22Rv1 (cell line): ENCODE measurements at regions not wholly inside any gene's neighbourhood (a gene's known extent, or its start where the extent isn't known, plus 50 kb on each side); places are given as distances from the start of the nearest gene placed in this dataset.
A peak's percentile ranks its signal among the peaks of the same experiment; 100 is the strongest.

Source experiments
- H3K27ac ChIP-seq: fragments of 450-650 bp; 2 replicates; pipeline ENCODE4 v1.5.1; 2017
- ZFX ChIP-seq: fragments of 450-650 bp; IDR thresholded peaks from 2 replicates; pipeline ENCODE4 v1.6.1; 2017; ENCODE audit warnings: antibody characterized with exemption, borderline replicate concordance
- TF ChIP-seq, protein P1 (sequence below): fragments of 450-650 bp; IDR thresholded peaks from 2 replicates; pipeline ENCODE4 v1.5.1; 2017; ENCODE audit warnings: mild to moderate bottlenecking

DNA sequence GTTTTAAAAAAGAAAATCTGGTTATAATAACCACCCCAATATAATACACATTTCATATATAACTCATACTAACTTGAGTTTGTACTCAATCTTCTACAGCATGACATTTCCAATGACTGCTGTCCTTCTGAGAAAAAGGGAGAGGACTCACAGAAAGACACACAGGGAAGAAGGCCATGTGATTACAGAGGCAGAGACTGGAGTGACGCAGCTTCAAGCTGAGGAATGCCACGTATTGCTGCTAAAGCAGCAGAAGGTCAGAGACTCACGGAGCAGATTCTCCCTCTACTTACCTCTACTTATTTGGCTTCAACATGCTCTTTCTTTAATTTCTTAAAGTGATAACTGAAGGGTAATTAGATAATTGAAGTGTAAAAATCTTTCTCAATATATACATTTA, 753.5 kb upstream of the PKDCC start:
- TF ChIP-seq, protein P1, sequence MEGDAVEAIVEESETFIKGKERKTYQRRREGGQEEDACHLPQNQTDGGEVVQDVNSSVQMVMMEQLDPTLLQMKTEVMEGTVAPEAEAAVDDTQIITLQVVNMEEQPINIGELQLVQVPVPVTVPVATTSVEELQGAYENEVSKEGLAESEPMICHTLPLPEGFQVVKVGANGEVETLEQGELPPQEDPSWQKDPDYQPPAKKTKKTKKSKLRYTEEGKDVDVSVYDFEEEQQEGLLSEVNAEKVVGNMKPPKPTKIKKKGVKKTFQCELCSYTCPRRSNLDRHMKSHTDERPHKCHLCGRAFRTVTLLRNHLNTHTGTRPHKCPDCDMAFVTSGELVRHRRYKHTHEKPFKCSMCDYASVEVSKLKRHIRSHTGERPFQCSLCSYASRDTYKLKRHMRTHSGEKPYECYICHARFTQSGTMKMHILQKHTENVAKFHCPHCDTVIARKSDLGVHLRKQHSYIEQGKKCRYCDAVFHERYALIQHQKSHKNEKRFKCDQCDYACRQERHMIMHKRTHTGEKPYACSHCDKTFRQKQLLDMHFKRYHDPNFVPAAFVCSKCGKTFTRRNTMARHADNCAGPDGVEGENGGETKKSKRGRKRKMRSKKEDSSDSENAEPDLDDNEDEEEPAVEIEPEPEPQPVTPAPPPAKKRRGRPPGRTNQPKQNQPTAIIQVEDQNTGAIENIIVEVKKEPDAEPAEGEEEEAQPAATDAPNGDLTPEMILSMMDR, result no peak
- TF ChIP-seq ZFX, result no peak
- H3K27ac ChIP-seq, result no peak overlapping the region

DNA sequence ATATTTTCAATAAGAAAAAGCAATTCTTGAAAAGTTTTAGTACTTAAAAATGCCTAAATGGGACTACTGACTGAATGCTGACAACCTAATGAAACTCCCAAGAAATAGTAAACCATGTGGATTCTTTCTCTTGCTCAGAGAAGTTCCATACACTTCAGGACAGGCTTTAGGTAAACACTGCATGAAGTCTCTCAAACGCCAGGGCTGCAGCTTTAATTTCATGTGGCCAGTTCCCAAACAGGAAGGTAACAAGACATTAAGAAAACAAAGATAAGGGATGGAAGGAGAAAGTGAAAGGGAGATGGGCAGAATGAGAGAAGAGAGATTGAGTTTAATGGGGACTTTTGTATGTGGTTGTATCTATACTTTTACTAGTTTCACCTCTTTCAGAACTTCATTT, 734.7 kb upstream of the PKDCC start:
- no peak for TF ChIP-seq ZFX
- TF ChIP-seq, protein P1, result no peak
- H3K27ac ChIP-seq, result no peak overlapping the region

DNA sequence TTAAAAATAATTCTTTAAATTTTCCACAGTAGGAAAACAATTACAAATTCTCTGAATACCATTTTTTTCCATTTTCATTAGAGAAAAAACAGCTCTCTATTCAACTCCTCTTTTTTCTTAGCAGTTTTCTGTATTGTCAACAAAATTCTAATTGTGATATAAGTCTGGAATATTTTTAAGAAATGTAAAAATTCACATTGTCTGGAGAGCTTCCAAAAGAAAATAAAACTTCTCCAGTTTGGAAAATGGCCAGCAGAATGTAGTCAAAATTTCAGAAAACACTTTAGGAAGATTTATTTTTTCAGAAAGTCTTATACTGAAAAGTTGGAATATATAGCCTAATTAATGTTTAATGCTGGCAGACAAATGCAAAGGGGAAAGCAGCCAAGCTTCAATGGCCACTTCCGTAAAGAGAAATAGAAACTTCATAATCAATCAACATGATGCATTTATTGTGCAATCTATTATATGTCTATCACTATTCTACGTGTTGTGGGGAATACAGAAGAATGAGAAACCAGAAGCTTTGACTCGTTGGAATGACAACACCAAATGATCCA, 733.2 kb upstream of the PKDCC start:
- TF ChIP-seq ZFX, result no peak
- TF ChIP-seq, protein P1, result no peak
- H3K27ac ChIP-seq, result no peak overlapping the region

DNA sequence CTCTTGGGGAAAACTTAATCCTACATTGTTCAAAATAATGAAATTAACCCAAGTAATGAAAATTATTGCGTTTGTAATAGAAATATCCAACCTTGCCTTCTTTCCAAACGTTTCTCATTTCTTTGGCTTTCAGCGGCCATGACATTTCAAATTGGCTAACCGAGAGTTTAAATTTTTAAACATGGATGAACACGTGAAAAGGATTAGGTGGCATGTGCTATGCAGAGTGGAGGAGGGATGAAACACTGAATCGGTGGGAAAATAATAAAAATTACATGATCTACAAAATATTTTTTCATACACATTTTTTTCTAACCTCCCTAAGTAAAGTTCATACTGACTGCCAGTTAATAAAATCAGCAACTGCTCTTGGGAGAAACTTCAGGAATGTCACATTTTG, 728.4 kb upstream of the PKDCC start:
- H3K27ac ChIP-seq, result no peak overlapping the region
- TF ChIP-seq, protein P1, result no peak
- TF ChIP-seq ZFX, result no peak

DNA sequence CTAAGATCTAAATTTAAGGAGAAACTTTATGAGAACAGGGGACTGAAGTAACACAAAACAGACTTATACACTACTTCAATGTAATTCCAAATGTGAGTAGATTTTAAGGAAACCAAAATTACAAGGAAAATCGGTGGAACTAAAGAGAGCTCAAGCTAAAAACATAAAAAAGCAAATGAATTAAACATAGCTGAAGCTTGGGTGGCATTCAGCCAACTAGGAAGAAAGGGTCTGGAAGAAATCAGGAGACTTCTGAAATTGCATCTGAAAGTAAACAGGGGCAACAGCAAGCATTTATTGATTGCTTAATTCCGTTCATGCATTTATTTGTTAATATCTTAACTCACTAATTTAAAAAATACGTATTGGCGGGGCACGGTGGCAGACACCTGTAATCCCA, 727.3 kb upstream of the PKDCC start:
- TF ChIP-seq, protein P1, result no peak
- no peak for TF ChIP-seq ZFX
- no peak overlapping the region for H3K27ac ChIP-seq

DNA sequence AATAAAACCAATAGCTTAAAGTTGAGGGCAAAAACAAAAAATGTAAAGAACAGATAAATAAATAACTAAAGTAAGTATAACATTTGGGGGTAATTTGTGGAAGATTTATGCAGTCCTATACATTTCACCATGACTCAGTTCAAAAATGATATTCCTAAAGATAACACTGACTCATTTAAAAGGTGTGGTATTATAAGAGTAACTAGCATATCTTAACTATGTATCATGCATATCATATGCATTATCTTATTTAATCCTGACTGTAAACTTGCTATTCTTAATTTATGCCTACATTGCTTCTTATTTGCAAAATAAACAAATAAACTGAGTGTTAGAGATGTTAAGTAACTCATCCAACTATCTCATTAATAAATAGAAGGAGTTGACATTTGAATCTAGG, 726.5 kb upstream of the PKDCC start:
- TF ChIP-seq, protein P1, result no peak
- TF ChIP-seq ZFX, result no peak
- H3K27ac ChIP-seq, result peak overlapping the region; percentile 44

DNA sequence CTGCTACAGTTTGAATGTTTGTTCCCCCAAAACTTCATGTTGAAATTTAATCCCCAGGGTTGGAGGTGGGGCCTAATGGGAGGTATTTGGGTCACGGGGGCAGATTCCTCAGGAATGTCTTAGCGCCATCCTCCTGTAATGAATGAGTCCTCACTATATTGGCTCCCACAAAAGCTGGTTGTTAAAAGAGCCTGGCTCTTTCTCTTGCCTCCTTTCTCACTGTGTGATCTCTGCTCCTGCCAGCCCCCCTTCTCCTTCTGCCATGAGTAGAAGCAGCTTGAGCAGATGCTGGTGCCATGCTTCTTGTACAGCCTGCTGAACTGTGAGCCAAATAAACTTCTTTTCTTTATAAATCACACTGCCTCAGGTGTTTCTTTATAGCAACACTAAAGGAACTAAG, 721.0 kb upstream of the PKDCC start:
- no peak overlapping the region for H3K27ac ChIP-seq
- TF ChIP-seq, protein P1, result no peak
- no peak for TF ChIP-seq ZFX
